HG03521 (cell line): ENCODE measurements at regions not wholly inside any gene's neighbourhood (a gene's known extent, or its start where the extent isn't known, plus 50 kb on each side); places are given as distances from the start of the nearest gene placed in this dataset.

Experiments used
- ATAC-seq: cut with Tn5 transposase; IDR thresholded peaks from one replicate; pipeline ENCODE4 v1.9.1; 2021; ENCODE audit warnings: mild to moderate bottlenecking, moderate library complexity; ENCODE audit not compliant: unreplicated experiment

- ATAC-seq, result no peak
Measured at GRCh38 chr4:30429813-30430761, 290.1 kb upstream of the PCDH7 start.

DNA sequence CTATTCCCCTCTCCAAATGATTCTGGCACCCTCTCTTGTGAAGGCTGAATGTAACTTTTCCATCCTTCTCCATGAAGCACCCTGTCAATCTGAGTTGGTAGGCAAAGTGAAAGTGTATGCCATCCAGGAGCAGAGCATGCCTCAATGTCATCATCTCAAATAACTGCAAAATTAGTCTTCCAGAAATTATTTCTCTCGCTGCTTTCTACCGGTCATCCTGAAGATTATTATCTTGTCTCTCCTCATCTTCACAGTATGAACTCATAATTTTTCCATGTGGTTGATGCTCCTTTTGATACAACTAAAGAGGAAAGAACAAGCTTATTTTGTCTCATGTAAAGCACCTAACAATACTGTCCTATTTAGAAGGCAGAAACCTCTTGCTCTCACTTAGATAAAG is 285.5 kb upstream of the PCDH7 start:
- ATAC-seq, result no peak

GRCh38 chr4:30436394-30436793 is 283.8 kb upstream of the PCDH7 start:
- ATAC-seq, result no peak

GRCh38 chr4:30437316-30437715 is 282.9 kb upstream of the PCDH7 start:
- ATAC-seq, result no peak

GRCh38 chr4:30443289-30443688 is 276.9 kb upstream of the PCDH7 start:
- ATAC-seq, result no peak

DNA sequence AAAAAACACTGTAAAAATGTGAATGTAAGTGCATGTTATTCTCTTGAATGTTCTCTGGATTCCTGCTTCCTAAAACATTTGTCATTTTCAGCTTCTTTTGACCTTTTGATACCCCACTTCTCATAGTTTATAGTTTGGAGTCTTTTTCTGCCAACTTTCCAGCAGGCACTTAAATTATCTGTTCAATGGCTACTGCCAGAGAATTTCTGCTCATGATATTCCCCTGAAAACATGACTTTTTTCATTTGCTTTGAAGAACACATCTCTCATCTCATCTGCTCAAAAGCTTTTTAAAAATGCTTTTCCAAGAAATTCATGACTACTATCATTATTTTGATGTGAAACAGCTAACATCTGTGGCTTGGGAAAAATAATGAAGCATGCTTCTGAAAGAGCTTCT is 269.7 kb upstream of the PCDH7 start:
- ATAC-seq, result no peak

DNA sequence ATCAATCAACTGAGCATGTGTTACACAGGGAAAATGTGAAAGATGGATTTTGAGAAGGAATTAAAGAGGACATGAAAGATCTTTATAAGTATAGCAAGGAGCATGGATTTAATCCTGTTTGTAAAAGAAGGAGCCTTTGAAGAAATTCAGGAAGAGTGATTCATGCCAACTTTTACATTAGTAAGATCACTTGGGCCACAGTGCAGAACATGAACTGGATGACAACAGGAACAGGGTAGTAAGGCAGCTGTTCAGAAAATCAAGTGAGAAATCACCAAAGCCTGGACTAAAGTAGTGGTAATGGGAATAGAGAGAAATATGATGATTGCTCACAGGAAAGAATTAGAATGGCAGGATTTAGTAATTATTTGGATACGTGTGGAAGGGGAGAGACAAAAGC is 265.7 kb upstream of the PCDH7 start:
- no peak for ATAC-seq

DNA sequence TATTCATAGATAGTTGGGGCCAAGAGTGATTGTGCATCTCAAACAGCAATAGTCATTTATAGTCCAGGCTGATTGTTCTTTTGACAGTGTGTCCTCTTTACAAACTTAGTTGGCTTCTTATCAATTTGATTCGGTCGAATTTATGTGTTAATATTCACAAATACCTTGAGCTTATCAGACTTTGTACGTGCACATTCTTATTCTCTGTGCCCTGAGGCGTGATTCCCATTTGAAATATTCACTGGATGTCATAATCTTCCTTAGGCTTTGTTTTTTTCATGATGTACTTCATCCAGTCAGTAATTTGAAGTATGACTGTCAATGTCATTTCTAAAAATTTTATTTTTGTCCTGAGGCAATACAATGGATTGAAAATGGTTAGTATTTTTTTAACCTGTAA is 263.5 kb upstream of the PCDH7 start:
- ATAC-seq, result no peak

- ATAC-seq, result no peak
Measured at GRCh38 chr4:30460818-30461217, 259.4 kb upstream of the PCDH7 start.

DNA sequence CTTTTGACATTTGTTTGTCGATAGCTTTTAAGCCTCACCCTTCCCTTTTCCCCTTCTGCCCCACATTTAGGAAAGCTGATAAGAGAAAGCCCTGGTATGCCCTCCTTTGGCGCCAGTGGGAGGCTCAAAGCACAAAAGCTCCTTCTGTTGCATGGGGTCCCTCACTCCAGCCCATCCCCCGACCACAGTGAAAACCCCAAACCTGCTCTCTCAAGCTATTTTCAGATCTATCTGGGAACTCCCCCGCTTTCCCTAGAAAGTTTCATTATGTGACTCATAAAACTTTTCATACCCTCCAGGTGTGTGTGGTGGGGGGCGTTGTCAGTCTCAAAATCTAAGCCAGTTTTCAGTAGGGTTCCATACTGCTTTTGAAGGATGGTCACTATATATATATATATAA is 259.0 kb upstream of the PCDH7 start:
- ATAC-seq, result no peak

DNA sequence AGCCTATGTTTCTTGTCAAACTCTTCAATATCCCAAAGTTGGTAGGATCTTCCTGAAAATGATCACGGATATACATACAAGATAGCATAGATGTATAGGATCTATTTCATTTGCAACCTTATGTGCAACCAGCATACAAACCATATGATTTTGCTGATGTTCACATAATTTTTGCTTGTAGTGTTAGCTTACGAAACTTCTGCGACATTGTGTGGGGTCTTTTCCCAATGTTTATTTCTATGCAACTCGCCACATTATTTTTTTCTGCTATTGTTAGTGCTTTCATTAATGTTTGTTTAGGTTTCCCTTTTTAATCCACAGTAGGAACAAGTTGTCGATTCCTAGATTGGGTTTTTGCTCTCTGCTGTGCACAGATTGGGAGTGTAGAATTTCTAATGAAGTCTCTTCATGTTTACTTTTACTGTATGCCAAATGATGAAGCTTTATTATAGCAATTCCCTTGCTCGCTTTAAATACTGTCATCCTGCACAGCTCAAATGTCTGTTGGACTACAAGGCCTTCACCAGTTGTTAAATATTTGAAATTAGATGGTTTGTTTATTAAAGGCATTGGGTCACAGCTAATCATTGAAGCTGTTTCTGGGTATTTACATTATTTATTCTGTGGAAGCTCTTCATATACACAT is 257.6 kb upstream of the PCDH7 start:
- no peak for ATAC-seq

- ATAC-seq, result no peak
Measured at GRCh38 chr4:30471861-30472260, 248.3 kb upstream of the PCDH7 start.

DNA sequence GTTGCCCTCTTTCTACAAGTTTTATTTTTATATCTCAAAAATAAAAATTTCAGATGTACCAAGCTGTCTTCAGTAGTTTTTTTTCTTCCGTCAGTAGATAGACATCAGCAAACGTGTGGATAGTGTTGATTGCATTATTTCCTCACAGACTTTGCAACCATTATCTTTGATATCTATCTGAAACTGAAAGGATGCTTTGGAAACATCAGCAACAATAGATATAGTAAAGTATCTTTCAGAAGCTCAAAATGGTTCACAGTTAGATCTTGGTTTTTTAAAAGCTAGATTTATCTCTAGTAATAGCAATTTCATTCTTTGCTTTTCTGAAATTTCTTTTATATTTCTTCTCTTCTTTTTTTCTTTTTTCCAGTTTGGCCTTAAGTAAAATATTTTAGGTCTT is 246.9 kb upstream of the PCDH7 start:
- no peak for ATAC-seq

DNA sequence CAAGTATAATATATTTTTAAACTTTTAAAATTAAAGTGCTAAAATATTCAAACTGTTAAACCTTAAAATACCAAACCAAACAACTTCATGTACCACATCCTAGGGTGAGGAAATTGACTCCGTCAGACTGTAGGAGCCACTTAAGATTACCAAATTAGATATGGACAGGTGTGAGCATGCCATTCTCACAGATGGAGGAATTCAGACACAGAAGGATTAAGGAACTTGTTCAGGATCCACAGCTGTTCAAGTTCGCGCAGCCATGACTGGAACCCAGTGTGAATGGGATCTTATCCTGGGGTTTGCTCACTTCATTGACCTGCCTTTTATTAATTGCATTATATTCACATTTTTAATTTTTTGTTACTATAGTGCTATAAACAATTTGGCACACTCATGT is 224.9 kb upstream of the PCDH7 start:
- no peak for ATAC-seq

DNA sequence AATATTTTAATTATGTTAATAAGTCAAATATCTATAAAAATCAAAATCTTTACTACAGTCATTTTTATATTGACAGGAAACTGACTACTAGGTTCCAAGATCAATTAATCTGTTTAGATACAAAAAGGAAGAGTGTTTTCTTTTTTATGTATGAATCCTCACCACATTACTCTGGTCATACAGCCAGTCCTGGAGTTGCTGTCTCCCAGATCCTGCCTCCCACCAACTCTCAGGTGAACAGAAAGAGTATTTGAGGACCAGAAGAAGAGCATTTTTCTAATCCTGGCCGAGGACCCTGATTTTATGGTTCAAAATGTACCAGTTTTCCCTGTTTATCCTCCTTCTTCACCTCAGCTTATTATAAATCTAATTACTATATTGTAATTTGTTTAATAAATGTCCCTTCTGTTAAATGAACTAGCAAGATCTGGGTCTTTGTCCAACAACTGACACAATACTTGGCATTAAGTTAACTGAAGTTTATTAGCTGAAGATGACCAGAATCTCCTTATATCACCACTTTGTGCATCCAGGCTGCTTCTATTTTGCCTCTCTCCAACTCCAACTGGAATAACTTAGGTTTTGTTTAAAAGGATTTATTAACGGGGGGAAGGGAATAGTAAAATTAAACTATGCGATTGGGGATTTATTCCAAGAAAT is 224.4 kb upstream of the PCDH7 start:
- ATAC-seq, result no peak

DNA sequence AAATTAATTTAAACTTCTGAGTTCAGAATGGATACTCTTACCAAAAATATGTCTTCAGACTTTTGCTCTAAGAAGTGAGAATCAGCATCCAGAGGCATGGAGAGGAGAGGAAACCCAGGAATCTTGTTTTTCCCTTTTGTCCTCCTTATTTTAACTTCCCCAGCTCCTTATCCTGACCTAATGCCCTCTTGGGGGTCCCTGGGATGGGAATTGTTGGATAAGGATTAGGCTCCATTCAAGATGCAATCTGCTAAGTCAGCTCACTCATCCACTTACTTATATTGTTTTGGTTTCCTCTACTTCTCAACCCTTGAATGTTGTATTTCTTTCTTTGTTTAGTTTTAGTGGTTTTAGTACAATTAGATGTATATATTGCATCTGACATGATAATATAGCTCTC is 208.4 kb upstream of the PCDH7 start:
- ATAC-seq, result no peak

- no peak for ATAC-seq
Measured at GRCh38 chr4:30518211-30518610, 202.0 kb upstream of the PCDH7 start.

GRCh38 chr4:30525662-30526315 is 194.4 kb upstream of the PCDH7 start:
- no peak for ATAC-seq

GRCh38 chr4:30535255-30535654 is 184.9 kb upstream of the PCDH7 start:
- no peak for ATAC-seq

DNA sequence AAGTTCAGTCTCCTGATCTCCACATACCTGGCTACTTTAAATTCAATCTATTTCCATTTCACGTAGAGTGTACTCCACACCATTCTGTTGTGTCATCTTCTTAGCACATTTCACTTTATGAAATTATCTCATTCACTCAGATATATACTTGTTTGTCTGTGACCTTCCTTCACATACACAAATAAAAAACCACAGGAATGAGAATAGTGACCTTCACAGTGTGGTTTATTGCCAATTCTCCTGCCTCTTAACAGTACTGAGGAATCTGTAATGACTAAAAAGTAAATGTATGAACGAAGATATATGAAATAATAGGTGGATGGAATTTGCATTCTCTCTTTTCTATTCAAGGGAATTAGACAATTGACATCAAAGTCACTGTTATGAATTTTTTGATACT is 183.9 kb upstream of the PCDH7 start:
- ATAC-seq, result no peak

DNA sequence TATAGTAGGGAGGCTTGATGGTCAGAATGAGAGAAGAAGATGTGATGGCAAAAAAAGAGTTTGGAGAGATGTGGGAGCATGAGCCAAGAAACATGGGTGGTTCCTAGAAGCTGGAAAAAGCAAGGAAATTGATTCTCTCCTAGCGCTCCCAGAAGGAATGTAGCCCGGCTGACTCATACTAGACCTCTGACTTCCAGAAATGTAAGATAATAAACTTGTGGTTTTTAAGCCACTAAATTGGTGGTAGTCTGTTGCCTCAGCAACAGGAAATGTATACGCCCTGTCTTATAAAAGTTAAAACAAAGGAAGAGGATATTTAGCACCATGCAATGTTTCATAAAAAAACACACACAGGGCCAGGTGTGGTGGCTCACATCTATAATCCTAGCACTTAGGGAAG is 182.7 kb upstream of the PCDH7 start:
- no peak for ATAC-seq
